ENCODE measurements at regions not wholly inside any gene's neighbourhood (a gene's known extent, or its start where the extent isn't known, plus 50 kb on each side); places are given as distances from the start of the nearest gene placed in this dataset.

- Histone ChIP-seq H3K4me3 (ENCODE audit: low read depth, low read length, poor library complexity, severe bottlenecking) (no peak overlapping the region), H3K4me1 (ENCODE audit: insufficient read depth, low read length, poor library complexity, severe bottlenecking) (no peaks in the 10 kb centered on the region), H3K27me3 (replicated peaks; ENCODE audit: insufficient read depth, low read depth, low read length, poor library complexity) (no peaks in the 10 kb centered on the region), H3K36me3 (ENCODE audit: insufficient read depth, low read length, poor library complexity, severe bottlenecking) (no peaks in the 10 kb centered on the region), H3K27ac (ENCODE audit: low read depth, low read length, poor library complexity, severe bottlenecking) (no peak overlapping the region), H3K9me3 (ENCODE audit: low read depth, low read length, poor library complexity, severe bottlenecking) (no peaks in the 10 kb centered on the region)
- no peak for DNase-seq (ENCODE audit: low spot score)
- ChIA-PET CTCF (no interaction called here), POLR2A (ENCODE audit: low non-redundant PET) (no interaction called here)
- no TSS peak for BruUV-seq (replicated peaks)
- intact Hi-C loops (cut with micrococcal nuclease; ENCODE audit: unreplicated experiment): no loop called here
- no peak for TF ChIP-seq EZH2 (IDR thresholded peaks at IDR 0.05; ENCODE audit: borderline replicate concordance, low read depth, low read length, poor library complexity, severe bottlenecking)
- TF ChIP-seq, protein P1, sequence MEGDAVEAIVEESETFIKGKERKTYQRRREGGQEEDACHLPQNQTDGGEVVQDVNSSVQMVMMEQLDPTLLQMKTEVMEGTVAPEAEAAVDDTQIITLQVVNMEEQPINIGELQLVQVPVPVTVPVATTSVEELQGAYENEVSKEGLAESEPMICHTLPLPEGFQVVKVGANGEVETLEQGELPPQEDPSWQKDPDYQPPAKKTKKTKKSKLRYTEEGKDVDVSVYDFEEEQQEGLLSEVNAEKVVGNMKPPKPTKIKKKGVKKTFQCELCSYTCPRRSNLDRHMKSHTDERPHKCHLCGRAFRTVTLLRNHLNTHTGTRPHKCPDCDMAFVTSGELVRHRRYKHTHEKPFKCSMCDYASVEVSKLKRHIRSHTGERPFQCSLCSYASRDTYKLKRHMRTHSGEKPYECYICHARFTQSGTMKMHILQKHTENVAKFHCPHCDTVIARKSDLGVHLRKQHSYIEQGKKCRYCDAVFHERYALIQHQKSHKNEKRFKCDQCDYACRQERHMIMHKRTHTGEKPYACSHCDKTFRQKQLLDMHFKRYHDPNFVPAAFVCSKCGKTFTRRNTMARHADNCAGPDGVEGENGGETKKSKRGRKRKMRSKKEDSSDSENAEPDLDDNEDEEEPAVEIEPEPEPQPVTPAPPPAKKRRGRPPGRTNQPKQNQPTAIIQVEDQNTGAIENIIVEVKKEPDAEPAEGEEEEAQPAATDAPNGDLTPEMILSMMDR (conservative IDR thresholded peaks at IDR 0.05; ENCODE audit: low read depth, low read length): no peak
Observed at GRCh38 chr11:11173316-11174025, 179.6 kb downstream of the CSNK2A3 start.

DNA sequence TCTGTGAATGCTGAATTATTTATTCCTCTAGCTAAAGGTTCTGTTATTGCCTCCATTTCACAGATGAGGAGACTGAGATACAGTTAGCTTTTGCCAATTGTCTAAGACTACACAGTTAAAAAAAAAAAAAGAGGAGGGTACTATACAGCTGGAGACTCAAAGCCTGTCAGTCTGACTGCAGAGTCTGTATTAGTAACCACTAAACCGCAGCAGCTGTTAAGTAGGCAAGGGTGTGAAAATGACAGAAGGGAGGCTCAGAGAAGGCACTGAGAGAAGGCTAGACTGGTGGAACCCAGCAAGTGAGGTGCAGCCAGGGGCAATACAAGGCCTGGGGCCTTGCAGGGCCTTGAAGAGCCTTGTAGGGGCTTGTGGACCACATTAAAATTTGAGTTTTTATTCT, 181.2 kb downstream of the CSNK2A3 start:
- no peak overlapping the region for H3K27ac ChIP-seq (ENCODE audit: low read depth, low read length, poor library complexity, severe bottlenecking)
- no peaks in the 10 kb centered on the region for H3K27me3 ChIP-seq (replicated peaks; ENCODE audit: insufficient read depth, low read depth, low read length, poor library complexity)
- ChIA-PET CTCF (no interaction called here), POLR2A (ENCODE audit: low non-redundant PET) (no interaction called here)
- TF ChIP-seq EZH2 (IDR thresholded peaks at IDR 0.05; ENCODE audit: borderline replicate concordance, low read depth, low read length, poor library complexity, severe bottlenecking): no peak
- TF ChIP-seq, protein P1 (conservative IDR thresholded peaks at IDR 0.05; ENCODE audit: low read depth, low read length): no peak
- intact Hi-C loops (cut with micrococcal nuclease; ENCODE audit: unreplicated experiment): no loop called here
- no peak for DNase-seq (ENCODE audit: low spot score)
- BruUV-seq (replicated peaks): no TSS peak
- H3K4me1 ChIP-seq (ENCODE audit: insufficient read depth, low read length, poor library complexity, severe bottlenecking): no peaks in the 10 kb centered on the region
- no peak overlapping the region for H3K4me3 ChIP-seq (ENCODE audit: low read depth, low read length, poor library complexity, severe bottlenecking)
- no peaks in the 10 kb centered on the region for H3K9me3 ChIP-seq (ENCODE audit: low read depth, low read length, poor library complexity, severe bottlenecking)
- H3K36me3 ChIP-seq (ENCODE audit: insufficient read depth, low read length, poor library complexity, severe bottlenecking): no peaks in the 10 kb centered on the region

DNA sequence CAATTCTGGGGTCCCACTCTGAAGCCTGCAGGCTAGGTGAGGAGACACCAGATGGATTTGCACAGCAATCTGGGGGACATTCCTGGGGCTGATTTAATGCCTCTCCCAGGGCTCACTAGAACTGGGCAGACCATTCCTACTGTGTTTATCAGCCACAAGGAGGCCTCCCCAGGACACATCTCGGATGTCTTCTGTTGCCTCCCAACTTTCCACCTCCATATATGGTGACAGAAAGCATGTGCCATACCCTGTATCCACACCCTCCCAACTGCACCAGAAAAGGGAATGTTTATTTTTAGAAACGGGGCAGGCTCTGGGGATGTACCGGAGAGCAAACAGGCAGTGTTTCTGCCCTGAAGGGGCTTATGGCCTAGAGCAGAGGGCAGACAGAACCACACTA, 181.8 kb downstream of the CSNK2A3 start:
- ChIA-PET CTCF (no interaction called here), POLR2A (ENCODE audit: low non-redundant PET) (no interaction called here)
- Histone ChIP-seq H3K4me1 (ENCODE audit: insufficient read depth, low read length, poor library complexity, severe bottlenecking) (no peaks in the 10 kb centered on the region), H3K9me3 (ENCODE audit: low read depth, low read length, poor library complexity, severe bottlenecking) (no peaks in the 10 kb centered on the region), H3K27me3 (replicated peaks; ENCODE audit: insufficient read depth, low read depth, low read length, poor library complexity) (no peaks in the 10 kb centered on the region), H3K4me3 (ENCODE audit: low read depth, low read length, poor library complexity, severe bottlenecking) (no peak overlapping the region), H3K27ac (ENCODE audit: low read depth, low read length, poor library complexity, severe bottlenecking) (no peak overlapping the region), H3K36me3 (ENCODE audit: insufficient read depth, low read length, poor library complexity, severe bottlenecking) (no peaks in the 10 kb centered on the region)
- BruUV-seq (replicated peaks): no TSS peak
- no peak for TF ChIP-seq EZH2 (IDR thresholded peaks at IDR 0.05; ENCODE audit: borderline replicate concordance, low read depth, low read length, poor library complexity, severe bottlenecking)
- TF ChIP-seq, protein P1 (conservative IDR thresholded peaks at IDR 0.05; ENCODE audit: low read depth, low read length): no peak
- intact Hi-C loops (cut with micrococcal nuclease; ENCODE audit: unreplicated experiment): no loop called here
- no peak for DNase-seq (ENCODE audit: low spot score)

All from A673 (cell line).